ENCODE measurements at regions not wholly inside any gene's neighbourhood (a gene's known extent, or its start where the extent isn't known, plus 50 kb on each side); places are given as distances from the start of the nearest gene placed in this dataset.
A peak's percentile ranks its signal among the peaks of the same experiment; 100 is the strongest.

- DNase-seq: peak; percentile 13
Measured at GRCh38 chr6:71444222-71444621, 155.6 kb downstream of the OGFRL1 start.

DNA sequence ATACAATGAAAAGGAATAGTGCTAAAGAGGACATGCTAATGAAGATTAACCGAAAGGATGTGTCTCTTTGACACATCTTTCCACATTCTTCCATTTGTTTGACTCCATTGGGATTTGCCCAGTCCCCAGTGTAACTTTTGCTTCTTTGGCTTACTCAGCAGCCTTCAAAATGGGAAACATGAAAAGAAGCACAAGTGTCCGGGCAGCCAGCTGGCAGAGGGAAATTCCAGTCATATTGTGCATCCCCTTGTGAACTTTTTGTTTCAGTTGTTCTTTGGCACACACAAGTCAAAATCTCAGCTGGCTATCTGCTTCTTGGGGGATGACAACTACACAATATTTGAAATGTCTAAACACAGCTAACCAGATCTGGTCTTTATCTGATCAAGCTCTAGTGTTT lies 157.4 kb downstream of the OGFRL1 start:
- DNase-seq: no peak

- no peak for DNase-seq
Measured at GRCh38 chr6:71446470-71446869, 157.9 kb downstream of the OGFRL1 start.

- DNase-seq: no peak
Measured at GRCh38 chr6:71452697-71453370, 164.2 kb downstream of the OGFRL1 start.

DNA sequence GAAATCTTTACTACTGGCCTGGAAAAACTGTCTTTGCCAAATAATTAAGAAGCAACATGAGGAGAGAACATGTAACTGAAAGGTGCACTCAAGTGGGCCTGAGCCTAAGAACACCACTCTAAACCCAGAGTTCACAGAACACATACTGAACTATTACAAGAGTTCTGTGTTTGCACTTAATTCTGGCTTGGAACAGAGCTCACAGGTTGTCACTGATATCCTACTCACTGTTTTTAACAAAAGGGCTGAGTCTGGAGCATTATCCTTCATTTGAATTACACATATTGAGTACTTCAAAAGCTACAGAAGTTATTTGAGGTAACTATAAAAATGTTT lies 164.7 kb downstream of the OGFRL1 start:
- no peak for DNase-seq

DNA sequence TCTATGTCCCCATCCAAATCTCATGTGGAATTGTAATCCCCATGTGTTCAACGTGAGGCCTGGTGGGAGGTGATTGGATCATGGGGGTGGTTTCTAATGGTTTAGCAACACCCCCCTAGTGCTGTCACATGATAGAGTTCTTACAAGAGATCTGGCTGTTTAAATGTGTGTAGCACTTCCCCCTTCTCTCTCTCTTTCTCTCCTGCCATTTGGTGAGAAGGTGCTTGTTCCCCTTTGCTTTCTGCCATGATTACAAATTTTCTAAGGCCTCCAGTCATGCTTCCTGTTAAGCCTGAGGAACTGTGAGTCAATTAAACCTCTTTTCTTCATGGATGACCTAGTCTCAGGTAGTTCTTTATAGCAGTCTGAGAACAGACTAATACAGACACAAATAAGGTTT lies 165.4 kb downstream of the OGFRL1 start:
- DNase-seq: no peak

- no peak for DNase-seq
Measured at GRCh38 chr6:71457929-71458328, 169.3 kb downstream of the OGFRL1 start.

DNA sequence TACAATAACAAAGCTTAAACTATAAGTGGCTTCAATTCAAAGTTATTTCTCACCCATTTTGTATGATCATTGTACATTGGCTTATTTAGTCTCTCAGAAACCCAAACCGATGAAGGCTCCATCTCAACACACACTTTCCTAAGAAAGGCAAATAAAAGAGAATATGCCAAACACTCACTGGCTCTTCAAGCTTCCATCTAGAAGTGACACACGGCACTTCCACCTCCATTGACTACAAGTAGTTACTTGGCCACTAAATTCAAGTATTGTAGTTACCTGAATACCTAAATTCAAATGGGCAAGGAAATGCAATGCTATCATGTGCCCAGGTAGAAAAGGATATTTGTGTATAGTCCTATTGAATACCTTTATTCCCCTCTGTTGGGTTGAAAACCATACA lies 170.6 kb downstream of the OGFRL1 start:
- DNase-seq: no peak

- no peak for DNase-seq
Measured at GRCh38 chr6:71460933-71461332, 172.3 kb downstream of the OGFRL1 start.

GRCh38 chr6:71463061-71463460 lies 174.4 kb downstream of the OGFRL1 start:
- no peak for DNase-seq

- DNase-seq: no peak
Measured at GRCh38 chr6:71465096-71465495, 176.5 kb downstream of the OGFRL1 start.

DNA sequence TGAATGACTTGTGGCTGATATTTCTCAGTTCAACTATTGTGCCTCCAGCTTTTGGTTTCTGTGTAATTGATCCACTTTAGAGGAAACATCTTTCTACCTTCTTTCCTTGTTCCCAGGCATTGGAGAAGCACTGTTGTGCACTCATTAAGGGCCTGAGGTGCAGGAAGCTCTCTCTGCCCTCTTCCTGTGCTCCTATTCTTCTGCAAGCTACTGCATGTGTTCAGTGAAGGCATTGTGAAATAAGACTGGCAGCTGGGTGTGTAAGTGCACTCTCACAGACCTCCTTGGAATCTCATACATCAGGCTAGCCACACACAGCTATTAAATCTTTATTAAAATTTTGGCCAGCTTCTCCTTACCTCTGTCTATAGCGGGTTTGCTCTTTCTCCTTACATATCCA lies 177.8 kb downstream of the OGFRL1 start:
- DNase-seq: no peak

- no peak for DNase-seq
Measured at GRCh38 chr6:71468038-71468437, 179.4 kb downstream of the OGFRL1 start.

DNA sequence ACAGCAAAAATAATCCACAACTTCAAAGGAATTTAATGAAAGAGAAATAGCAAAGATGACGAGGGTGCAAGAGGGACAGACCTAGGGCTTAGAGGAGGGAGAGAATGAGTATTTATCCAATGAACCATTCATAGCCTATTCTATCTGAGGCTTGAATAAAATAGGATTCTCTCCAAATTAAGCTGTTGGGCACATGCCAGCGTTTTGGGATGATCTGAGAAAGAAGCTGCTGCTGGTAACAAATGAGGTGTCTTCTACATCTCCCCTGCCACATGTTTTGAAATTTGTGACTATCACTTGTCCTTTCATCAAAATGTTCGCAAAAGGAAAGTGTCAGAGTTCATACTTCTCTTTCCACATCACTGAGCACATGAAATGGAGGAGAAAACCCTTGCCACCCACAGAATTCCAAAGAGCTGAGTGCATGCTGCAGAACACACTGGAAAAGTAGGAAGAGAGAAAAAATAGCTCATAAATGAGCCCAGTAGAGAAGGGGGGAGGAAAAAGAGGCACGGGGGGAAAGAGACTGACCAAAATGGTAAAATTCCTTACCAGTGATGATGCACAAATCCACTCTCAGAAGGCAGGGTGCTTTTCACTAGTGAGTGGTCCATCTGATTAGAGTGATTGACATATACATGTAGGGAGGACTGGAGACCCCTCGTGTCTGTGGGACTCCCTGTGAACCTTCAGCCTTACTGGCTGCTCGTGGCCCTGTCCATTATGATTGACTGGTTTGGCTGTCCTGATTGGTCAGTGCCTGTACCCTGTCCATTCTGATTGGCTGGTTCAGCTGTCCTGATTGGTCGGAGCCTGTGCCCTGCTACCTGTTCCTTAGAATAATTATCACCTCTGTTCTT lies 180.5 kb downstream of the OGFRL1 start:
- DNase-seq: no peak

- no peak for DNase-seq
Measured at GRCh38 chr6:71471718-71472117, 183.1 kb downstream of the OGFRL1 start.

DNA sequence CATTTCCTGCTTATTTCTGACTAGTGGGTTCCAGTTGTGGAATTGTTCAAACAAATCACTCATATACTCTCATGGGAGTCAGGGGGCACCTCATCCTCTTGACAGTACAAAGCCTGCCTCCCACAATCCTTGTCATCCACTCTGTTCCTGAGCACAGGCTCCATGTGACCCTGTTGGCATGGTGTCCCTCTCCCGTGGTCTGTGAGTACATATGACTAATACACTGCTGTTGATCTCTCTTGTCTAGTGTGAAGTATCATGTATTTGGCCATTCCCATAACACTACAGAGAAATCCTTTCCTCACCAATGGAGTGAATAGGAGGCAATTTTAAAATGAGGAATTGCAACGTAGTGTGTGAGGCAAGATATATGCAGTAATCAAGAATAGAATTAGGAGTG lies 185.3 kb downstream of the OGFRL1 start:
- DNase-seq: no peak

DNA sequence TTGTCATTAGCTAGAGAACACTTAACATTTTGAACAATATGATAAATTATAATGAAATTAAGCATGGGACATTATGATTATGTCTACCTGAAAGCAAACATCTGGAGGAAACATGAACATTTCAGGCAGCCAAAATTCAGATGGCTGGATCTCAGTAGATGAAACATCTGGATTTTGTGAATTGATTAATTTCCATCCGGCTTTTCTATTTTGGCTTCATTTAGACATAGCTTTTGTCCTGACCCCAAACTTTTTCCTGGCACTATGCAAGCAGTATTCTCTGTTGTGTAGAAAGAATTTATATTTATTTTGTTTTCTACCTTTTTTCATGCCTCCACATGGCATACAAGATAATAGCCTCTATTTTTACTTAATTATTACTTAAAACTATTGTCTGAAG lies 186.3 kb downstream of the OGFRL1 start:
- no peak for DNase-seq

DNA sequence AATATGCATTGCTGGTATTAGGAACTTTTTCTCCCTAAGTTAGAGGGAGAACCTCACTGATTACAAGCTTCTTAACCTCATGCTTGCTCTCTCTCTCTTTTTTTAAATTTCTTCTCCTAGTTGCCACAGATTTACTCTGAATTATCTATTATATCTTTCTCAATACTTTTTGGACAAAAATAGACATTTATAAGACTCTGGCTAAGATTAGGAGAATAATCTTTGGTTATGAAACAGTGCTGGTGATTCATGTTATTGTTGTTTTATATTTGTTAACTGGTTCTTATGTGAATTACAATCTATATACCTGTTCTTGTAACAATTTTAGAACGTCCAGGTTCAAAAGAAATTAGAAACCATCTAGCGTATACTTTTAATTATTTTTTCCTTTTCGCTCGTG lies 187.8 kb downstream of the OGFRL1 start:
- DNase-seq: no peak

GRCh38 chr6:71476872-71477271 lies 188.3 kb downstream of the OGFRL1 start:
- no peak for DNase-seq

DNA sequence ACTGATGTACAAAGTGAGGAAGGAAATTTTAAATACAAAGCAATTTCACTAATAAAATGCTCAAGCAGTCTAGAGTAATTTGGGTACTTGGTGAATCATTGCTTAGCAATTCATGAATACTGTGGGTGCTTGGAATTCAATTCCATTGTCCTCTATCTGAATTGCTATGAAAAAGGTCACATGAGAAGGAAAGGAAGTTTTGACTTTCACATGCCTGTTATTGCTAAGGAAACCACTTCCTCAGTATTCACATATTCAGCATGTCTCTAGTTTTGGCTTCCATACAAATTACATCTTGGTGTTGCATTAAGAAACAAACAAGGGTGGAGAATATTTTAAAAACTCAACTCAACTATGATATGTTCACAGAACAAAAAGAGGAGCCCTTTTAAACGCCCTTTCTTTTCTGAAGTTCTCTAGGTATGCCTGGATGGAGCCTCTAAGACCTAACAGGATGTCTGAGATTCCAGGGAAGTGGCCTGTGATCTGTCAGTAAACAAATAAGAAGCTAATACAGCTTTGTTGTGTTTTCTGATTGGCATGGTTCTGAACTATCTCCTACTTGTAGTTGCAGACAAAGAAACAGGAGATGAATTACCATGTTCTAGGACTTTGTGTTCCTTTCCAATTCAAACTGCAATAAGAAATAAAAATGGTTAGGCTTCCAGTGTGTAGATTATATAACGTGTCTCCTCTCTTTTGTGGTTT lies 190.4 kb downstream of the OGFRL1 start:
- no peak for DNase-seq

GRCh38 chr6:71480577-71480976 lies 192.0 kb downstream of the OGFRL1 start:
- DNase-seq: no peak

DNA sequence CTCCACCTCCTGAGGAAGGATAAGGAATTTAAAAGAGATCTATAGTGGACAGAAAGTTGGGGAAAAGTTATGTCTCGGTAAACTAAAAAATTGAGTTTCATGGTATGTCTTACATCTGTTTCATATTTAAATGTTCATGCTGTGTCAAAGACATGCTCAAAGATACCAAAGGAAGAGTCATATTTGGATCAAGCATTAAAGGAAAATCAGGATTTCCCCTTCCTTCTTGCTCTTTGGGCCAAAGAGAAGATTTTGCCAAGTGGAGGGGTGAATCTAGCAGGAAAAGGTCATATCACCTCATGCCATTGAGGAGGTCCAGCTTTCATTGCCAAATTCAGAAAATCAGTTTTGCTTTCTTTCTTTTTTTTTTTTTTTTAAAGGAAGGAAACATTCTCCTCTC lies 192.4 kb downstream of the OGFRL1 start:
- DNase-seq: no peak

DNA sequence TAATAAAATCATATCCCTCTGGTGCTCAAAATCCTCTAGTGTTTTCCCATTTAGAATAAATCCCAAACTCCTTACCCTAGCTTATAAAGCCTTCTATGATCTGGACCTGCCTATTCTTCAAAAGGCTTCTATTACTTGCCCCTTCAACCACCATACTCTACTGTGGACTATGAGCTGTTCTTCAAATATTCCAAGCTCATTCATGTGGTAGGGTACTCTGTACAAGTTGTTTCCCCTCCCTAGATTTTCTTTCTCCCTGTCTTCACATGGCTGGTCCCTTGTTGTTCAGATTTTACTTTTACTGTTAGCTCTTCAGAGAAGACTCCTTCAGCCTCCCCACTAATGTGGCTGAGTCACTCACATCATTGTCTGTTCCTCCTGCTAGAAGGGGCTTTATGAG lies 193.2 kb downstream of the OGFRL1 start:
- no peak for DNase-seq

DNA sequence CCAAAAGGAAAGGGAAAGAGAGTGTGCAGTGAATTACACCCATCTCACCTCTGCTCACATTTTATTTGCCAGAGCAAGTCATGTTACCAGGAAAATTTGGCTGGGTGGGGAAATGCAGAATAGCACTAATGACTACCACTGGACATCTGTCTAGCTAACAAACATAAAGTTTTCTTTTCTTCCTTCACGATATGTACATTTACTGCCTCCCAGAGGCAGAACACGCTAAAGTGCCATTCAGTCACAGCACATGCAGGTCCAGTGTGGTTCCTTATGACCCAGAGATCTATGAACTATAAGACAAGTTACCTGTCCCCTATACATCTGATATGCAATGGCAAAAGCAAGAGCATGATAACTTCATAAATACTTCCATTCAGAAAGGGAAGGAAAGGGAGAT lies 194.1 kb downstream of the OGFRL1 start:
- no peak for DNase-seq

Measured in NCI-H69 (cell line).